GM18498 (cell line): ENCODE measurements at regions not wholly inside any gene's neighbourhood (a gene's known extent, or its start where the extent isn't known, plus 50 kb on each side); places are given as distances from the start of the nearest gene placed in this dataset.

Experiments
- ATAC-seq: cut with Tn5 transposase; IDR thresholded peaks from one replicate; pipeline ENCODE4 v1.9.1; 2021; ENCODE audit warnings: mild to moderate bottlenecking, moderate library complexity; ENCODE audit not compliant: unreplicated experiment

- no peak for ATAC-seq
Measured at GRCh38 chr13:109454167-109454917, 332.0 kb downstream of the IRS2 start.

GRCh38 chr13:109451726-109452125 lies 334.7 kb downstream of the IRS2 start:
- ATAC-seq = no peak

GRCh38 chr13:109448629-109449028 lies 337.8 kb downstream of the IRS2 start:
- ATAC-seq = no peak

DNA sequence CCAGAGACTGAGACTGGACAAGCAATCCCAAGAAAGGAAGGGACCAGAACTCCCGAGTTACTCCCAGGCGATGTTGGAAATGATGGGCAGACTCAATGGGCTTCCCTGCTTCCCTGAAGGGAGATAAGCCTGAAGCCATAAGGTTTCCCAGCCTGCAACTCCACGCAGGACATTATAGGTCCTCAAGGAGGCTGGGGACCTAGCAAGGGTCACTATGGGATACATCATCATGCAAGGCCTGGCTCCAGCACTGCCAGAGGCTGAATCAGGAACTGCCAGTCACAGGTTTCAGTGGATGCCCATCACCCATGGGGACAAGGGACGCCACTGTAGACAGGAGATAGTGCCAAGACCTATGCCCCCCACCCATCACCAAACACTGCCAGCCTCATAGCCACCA lies 338.7 kb downstream of the IRS2 start:
- no peak for ATAC-seq

DNA sequence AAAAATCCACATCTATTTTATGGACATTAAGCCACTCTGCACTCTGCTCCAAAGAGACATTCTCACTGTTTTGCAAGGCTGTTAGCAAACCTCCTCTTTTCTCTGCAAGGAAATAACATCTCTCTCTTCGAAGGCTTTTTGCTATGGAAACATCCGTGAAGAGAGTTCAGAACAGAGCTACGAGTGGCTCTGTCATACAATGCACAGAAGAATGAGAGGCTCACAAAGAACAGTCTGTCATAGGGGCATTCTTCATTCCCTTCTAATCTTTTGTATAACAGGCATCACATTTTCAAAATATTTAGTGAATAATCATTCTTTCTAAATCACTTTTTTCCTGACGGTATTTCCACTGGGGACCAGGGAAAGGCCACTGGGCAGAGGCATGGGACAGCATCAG lies 346.1 kb downstream of the IRS2 start:
- no peak for ATAC-seq

GRCh38 chr13:109439813-109440212 lies 346.6 kb downstream of the IRS2 start:
- no peak for ATAC-seq

GRCh38 chr13:109436841-109437240 lies 349.5 kb downstream of the IRS2 start:
- no peak for ATAC-seq

- ATAC-seq = no peak
Measured at GRCh38 chr13:109436055-109436622, 350.2 kb downstream of the IRS2 start.

- no peak for ATAC-seq
Measured at GRCh38 chr13:109431217-109431616, 355.2 kb downstream of the IRS2 start.

GRCh38 chr13:109428146-109428545 lies 358.2 kb downstream of the IRS2 start:
- ATAC-seq = no peak

DNA sequence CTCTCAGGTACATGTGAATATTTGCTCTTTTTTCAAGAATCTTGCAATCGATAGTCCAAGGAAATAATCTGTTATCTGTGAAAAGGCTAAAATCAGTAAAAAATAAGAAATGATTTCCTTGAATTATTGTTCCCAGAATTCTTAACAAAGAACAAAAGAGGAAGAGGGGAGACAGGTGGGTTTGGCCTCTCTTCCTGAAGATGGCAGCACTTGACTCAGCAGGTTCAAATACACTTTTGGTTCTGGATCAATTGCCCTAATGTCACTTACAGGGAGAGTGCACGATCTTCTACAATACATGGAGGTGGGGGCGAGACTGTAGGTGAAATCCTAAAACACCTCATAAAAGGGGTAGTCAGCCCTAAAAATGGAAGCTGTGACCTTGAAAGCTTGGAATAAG lies 358.7 kb downstream of the IRS2 start:
- no peak for ATAC-seq

DNA sequence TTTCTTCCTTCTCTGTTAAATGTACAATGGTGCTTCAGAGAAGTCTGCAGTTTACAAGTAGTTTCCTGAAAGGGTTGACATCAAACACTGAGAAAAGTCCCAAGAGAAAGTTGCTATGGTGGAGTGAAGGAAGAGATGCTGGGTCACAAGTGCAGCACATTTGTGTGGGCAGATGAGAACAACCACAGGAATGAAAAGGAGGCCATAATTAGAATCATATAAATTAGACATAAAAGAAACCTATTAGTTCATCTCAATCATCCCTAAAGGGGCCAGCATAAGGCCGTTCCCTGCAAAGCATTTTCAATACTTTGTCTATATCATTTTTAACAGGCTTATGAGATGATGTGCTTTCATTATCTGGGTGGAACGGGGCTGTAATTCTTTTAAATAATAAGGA lies 359.2 kb downstream of the IRS2 start:
- no peak for ATAC-seq

DNA sequence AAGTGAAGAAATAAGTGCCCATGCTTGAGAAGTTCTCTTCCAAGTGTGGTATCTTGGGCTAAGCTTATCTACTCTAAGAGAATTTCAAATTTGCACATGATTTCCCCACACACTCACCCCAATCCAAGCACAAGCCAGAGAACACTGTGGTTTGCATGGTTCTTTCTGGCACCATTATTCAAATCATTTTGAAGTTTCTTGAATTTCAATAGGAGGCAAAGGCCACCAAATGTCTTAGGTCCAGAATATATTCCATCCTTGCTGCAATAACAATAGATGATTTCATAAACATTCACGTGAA lies 359.7 kb downstream of the IRS2 start:
- no peak for ATAC-seq

GRCh38 chr13:109425821-109426689 lies 360.3 kb downstream of the IRS2 start:
- no peak for ATAC-seq

DNA sequence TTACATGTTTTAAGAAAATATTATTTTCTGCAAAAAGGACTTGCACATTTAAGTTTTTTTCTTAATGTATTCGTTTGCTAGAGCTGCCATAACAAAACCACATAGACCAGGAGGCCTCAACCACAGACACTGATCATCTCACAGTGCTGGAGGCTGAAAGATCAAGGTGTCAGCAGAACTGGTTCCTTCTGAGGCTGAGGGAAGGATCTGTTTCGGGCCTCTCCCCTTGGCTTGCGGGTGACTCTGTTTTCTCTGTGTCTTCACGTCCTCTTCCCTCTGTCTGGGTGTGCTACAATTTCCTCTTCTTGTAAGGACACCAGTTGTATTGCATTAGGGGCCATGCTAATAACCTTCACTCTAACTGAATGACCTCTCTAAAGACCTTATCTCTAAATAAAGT lies 364.2 kb downstream of the IRS2 start:
- ATAC-seq = no peak

DNA sequence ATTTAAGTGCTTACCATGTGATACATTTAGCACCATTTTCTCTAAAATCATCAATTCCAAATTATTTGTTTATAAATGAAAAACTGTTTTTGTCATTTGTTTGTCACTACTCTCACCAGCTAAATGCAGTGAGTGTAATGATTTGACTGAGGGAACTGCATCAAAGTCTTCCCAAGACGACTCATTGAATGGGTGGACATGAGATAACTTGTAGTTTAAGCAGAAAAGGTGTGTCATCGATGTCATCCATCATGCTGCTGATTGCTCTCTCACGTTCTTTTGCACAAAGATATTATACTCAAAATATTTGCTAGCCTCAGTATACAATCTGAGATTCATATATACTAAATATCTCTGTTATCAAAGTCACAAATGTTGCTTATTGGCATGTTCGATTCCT lies 366.5 kb downstream of the IRS2 start:
- no peak for ATAC-seq

DNA sequence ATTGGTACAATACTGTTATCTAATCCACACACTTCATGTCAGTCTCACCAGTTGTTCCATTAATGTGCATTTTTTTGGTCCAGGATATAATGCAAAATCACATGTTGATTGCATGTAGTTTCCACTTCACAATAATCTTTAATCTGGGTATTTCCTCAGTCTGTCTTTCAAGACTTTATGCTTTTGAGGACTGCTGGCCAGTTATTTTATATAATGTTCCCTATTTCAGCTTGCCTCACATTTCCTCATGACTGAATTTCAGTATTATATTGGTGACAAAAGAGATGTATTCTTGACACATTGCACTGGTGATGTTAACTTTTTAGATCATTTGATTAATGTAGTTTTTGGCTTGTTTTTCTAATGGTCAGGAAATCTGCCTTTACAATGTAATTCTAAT lies 368.3 kb downstream of the IRS2 start:
- ATAC-seq = no peak

DNA sequence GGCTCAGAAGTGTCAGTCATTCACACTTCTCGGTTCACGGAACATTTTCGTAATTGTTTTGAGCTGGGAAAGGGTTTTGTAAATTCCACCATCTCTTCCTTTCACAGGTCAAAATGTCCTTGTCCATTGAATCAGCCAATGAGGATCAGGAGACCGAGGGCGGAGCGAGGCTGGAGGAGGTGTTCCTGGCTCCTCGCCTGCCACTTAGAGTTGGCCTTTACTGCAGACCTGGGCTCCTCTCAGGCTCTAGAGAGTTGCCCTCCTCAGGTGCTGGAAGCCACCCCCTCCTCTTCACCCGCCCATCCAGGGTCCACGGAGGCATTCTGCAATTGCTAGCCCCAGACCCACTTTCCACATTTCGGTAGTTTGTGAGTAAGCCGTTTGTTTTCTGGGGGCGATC lies 370.4 kb downstream of the IRS2 start:
- ATAC-seq = no peak

DNA sequence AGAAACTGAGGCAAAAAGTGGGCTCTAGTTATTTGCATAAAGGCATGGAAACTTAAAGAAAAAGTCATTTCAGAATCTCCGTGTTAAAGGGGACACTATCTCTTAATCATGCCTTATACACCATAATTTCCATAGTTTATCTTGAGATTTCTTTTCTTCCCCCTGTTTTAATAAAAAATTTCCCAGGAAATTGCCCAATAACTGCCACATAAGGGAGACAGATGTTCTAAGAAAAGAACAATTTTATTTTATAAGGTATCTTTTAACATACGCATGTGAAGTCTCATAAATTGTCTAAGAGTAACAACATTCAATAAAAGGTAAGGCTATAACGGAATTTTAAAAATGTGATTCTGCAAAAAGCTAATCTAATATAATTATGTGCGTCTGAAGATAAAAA lies 371.3 kb downstream of the IRS2 start:
- no peak for ATAC-seq

DNA sequence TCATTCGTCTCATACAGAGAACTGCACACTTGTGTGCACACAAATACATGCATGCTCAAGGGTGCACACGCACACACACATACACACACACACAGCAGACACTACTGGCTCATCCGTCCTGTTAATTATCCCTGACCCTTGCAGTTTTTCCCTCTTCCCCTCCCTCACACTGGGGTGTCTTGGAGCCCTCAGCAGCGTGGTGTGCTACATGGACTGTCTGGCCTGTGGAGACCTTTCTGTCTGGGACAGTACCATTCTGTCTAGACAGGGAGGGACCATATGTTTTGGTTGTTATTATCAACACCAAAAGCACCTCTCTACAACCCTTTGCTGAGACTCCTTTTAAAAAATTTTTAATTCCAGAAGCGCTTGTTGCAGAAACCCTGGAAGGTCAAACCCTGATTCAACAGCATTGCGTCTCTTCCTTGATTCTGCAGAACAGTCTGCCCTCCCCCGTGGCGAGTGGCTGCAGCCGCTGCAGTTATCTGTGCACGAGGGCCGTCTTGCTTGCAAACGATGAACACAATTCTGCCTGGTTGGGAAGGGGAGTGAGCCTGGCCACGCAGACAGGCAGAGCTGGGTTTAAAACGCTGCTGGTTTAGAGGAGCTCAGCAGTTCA lies 374.0 kb downstream of the IRS2 start:
- no peak for ATAC-seq

DNA sequence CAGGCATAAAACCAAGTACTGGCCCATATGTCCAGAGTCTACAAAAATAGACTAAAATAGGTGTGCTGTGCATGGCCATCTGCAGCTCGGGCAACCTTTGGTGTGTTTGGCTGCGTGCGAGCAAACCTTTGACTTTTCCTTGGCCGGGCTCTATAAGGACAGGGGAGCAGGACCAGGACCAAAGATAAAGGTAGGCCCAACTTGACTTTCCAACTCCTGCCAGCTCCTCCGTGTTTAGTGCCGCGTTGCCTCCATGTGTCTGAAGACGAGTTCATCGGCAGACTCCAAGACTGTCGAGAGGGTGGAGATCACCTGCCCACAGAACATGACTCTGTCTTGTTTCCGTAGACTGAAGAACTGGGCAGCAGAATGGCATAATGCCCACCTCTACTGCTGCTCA lies 375.5 kb downstream of the IRS2 start:
- ATAC-seq = no peak
